WTC11 (cell line): ENCODE measurements at regions not wholly inside any gene's neighbourhood (a gene's known extent, or its start where the extent isn't known, plus 50 kb on each side); places are given as distances from the start of the nearest gene placed in this dataset.
A peak's percentile ranks its signal among the peaks of the same experiment; 100 is the strongest.

Experiments
- ATAC-seq: fragments of 200-7000 bp; cut with Tn5 transposase; 2 replicates; pipeline ENCODE4 v1.10.0; 2021; ENCODE audit warnings: mild to moderate bottlenecking, moderate library complexity
- CTCF ChIA-PET: fragments of 300-600 bp; sonication (Branson Sonifier 250); formaldehyde crosslinking; loops from one replicate; lab custom pipeline; 2021; ENCODE audit warnings: antibody characterized with exemption; lab: Charles Lee
- POLR2A ChIA-PET: fragments of 350-600 bp; sonication (Branson Sonifier 250); formaldehyde crosslinking; loops from one replicate; lab custom pipeline; 2021; ENCODE audit warnings: antibody characterized with exemption; lab: Charles Lee
- DNase-seq: peaks from one replicate; pipeline ENCODE4 v3.0.0; 2021; ENCODE audit warnings: low spot score
- H3K27ac Mint-ChIP-seq: 2 replicates; pipeline ENCODE4 v1.8.0; 2021; ENCODE audit warnings: mixed read lengths
- H3K27me3 Mint-ChIP-seq: 2 replicates; pipeline ENCODE4 v1.8.0; 2021; ENCODE audit warnings: low read depth, mild to moderate bottlenecking, moderate library complexity, mixed read lengths
- H3K36me3 Mint-ChIP-seq: 2 replicates; pipeline ENCODE4 v1.8.0; 2021; ENCODE audit warnings: mixed read lengths
- H3K4me1 Mint-ChIP-seq: 2 replicates; pipeline ENCODE4 v1.8.0; 2022; ENCODE audit warnings: mixed read lengths
- H3K4me3 Mint-ChIP-seq: 2 replicates; pipeline ENCODE4 v1.8.0; 2021; ENCODE audit warnings: mild to moderate bottlenecking, moderate library complexity, mixed read lengths
- H3K9me3 Mint-ChIP-seq: 2 replicates; pipeline ENCODE4 v1.8.0; 2021; ENCODE audit warnings: mixed read lengths
- ATF6 ChIP-seq: sonication (generic); formaldehyde crosslinking; IDR thresholded peaks from 2 replicates; pipeline ENCODE4 v1.8.1; 2023; ENCODE audit warnings: mild to moderate bottlenecking, missing genetic modification reagents
- IRF2 ChIP-seq: sonication (generic); formaldehyde crosslinking; IDR thresholded peaks from 2 replicates; pipeline ENCODE4 v1.8.0; 2022; ENCODE audit warnings: low read depth, missing genetic modification reagents, borderline replicate concordance
- JAZF1 ChIP-seq: fragments of 250-450 bp; sonication (Bioruptor Pico); IDR thresholded peaks from 2 replicates; pipeline ENCODE4 v1.9.0; 2021; ENCODE audit warnings: moderate library complexity, mild to moderate bottlenecking, inconsistent platforms
- PRDM15 ChIP-seq: sonication (generic); formaldehyde crosslinking; IDR thresholded peaks from 2 replicates; pipeline ENCODE4 v1.8.0; 2022; ENCODE audit warnings: missing genetic modification reagents
- RORB ChIP-seq: fragments of 250-450 bp; sonication (Bioruptor Pico); IDR thresholded peaks from 2 replicates; pipeline ENCODE4 v1.9.0; 2021; ENCODE audit warnings: mild to moderate bottlenecking
- TEAD1 ChIP-seq: sonication (generic); formaldehyde crosslinking; IDR thresholded peaks from 2 replicates; pipeline ENCODE4 v1.8.0; 2022; ENCODE audit warnings: mild to moderate bottlenecking, missing genetic modification reagents
- ZNF671 ChIP-seq: fragments of 250-450 bp; sonication (Bioruptor Pico); IDR thresholded peaks from 2 replicates; pipeline ENCODE4 v1.8.0; 2021; ENCODE audit warnings: mild to moderate bottlenecking
- TF ChIP-seq, protein P1 (sequence below): sonication (generic); formaldehyde crosslinking; IDR thresholded peaks from 2 replicates; pipeline ENCODE4 v1.8.0; 2023; ENCODE audit warnings: mild to moderate bottlenecking, missing genetic modification reagents
- TF ChIP-seq, protein P2 (sequence below): sonication (generic); formaldehyde crosslinking; IDR thresholded peaks from 2 replicates; pipeline ENCODE4 v1.8.1; 2022; ENCODE audit warnings: missing genetic modification reagents, borderline replicate concordance

GRCh38 chr18:75133721-75134610 lies 75.0 kb downstream of the PTGR3 start (continued):
- TF ChIP-seq, protein P1, sequence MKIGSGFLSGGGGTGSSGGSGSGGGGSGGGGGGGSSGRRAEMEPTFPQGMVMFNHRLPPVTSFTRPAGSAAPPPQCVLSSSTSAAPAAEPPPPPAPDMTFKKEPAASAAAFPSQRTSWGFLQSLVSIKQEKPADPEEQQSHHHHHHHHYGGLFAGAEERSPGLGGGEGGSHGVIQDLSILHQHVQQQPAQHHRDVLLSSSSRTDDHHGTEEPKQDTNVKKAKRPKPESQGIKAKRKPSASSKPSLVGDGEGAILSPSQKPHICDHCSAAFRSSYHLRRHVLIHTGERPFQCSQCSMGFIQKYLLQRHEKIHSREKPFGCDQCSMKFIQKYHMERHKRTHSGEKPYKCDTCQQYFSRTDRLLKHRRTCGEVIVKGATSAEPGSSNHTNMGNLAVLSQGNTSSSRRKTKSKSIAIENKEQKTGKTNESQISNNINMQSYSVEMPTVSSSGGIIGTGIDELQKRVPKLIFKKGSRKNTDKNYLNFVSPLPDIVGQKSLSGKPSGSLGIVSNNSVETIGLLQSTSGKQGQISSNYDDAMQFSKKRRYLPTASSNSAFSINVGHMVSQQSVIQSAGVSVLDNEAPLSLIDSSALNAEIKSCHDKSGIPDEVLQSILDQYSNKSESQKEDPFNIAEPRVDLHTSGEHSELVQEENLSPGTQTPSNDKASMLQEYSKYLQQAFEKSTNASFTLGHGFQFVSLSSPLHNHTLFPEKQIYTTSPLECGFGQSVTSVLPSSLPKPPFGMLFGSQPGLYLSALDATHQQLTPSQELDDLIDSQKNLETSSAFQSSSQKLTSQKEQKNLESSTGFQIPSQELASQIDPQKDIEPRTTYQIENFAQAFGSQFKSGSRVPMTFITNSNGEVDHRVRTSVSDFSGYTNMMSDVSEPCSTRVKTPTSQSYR (CRISPR knock-in tag), result no peak

DNA sequence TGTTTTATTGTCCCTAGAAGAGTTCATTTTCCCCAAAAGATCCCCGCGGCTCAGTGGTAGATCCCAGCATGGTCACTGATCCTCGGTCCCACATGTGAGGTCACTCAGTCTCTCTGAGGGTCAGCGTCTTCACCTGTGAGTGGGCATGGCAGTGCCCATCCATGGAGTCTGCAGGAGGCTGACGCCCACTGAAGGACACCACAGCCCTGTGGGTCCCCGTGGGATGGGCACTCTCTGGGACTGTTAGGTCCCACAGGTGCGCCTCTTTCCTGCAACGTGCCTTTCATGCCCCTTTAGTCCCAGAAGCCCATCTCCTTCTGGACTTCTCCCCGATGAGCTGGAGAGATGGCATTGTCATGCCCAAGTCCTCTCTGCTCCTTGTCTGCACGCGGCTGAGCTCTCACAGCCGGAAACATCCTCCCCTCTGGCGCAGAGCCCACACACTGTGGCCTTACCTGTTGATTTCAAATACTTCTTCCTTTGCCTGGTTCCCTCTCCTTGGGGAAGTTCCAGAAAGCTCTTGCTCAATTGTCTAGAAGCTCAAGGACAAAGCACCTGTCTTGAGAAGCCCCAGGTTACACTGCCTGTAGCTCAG lies 75.9 kb downstream of the PTGR3 start:
- POLR2A ChIA-PET, result interaction anchor here (0.6 kb wide), 1 partner anchor 175 kb away, joined by 4 read pairs; no protein-coding TSS in a partner anchor

More for the DNA sequence above, 75.9 kb downstream of the PTGR3 start:
- Mint-ChIP-seq H3K4me3 (no peak overlapping the region), H3K9me3 (peaks cover 7% of the 10 kb centered on the region), H3K4me1 (no peaks in the 10 kb centered on the region), H3K36me3 (no peaks in the 10 kb centered on the region), H3K27me3 (no peaks in the 10 kb centered on the region), H3K27ac (0 out of 2 replicates have a peak overlapping the region, but pooled peaks have one; percentile 27)
- no peak for ATAC-seq
- no peak for DNase-seq
- CTCF ChIA-PET, result no interaction called here
- TF ChIP-seq RORB (no peak), PRDM15 (CRISPR knock-in tag) (no peak), JAZF1 (CRISPR knock-in tag) (no peak), ZNF671 (CRISPR knock-in tag) (no peak), ATF6 (no peak), IRF2 (CRISPR knock-in tag) (no peak), TEAD1 (no peak)
- TF ChIP-seq, protein P2, sequence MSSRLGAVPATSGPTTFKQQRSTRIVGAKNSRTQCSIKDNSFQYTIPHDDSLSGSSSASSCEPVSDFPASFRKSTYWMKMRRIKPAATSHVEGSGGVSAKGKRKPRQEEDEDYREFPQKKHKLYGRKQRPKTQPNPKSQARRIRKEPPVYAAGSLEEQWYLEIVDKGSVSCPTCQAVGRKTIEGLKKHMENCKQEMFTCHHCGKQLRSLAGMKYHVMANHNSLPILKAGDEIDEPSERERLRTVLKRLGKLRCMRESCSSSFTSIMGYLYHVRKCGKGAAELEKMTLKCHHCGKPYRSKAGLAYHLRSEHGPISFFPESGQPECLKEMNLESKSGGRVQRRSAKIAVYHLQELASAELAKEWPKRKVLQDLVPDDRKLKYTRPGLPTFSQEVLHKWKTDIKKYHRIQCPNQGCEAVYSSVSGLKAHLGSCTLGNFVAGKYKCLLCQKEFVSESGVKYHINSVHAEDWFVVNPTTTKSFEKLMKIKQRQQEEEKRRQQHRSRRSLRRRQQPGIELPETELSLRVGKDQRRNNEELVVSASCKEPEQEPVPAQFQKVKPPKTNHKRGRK (CRISPR knock-in tag), result no peak
